KOPT-K1 (cell line): ENCODE measurements at regions not wholly inside any gene's neighbourhood (a gene's known extent, or its start where the extent isn't known, plus 50 kb on each side); places are given as distances from the start of the nearest gene placed in this dataset.
"Not testable (repeated sequence)": the region's sequence is repeated elsewhere in the genome, so short reads cannot be mapped to it uniquely, and the experiment has no call there.

ENCODE experiments used
- H3K27ac ChIP-seq: fragments of 200-600 bp; sonication (generic); 2 replicates; pipeline ENCODE4 v1.5.1; 2016; ENCODE audit warnings: antibody characterized with exemption, mild to moderate bottlenecking, low read depth, low read length; ENCODE audit not compliant: poor library complexity, severe bottlenecking
- H3K36me3 ChIP-seq: fragments of 200-600 bp; sonication (generic); 2 replicates; pipeline ENCODE4 v1.5.1; 2017; ENCODE audit warnings: antibody characterized with exemption, mild to moderate bottlenecking, low read length, moderate library complexity; ENCODE audit not compliant: insufficient read depth
- H3K9me3 ChIP-seq: fragments of 200-600 bp; sonication (generic); 2 replicates; pipeline ENCODE4 v1.5.1; 2017; ENCODE audit warnings: antibody characterized with exemption, low read length, mild to moderate bottlenecking; ENCODE audit not compliant: insufficient read depth, poor library complexity, severe bottlenecking

DNA sequence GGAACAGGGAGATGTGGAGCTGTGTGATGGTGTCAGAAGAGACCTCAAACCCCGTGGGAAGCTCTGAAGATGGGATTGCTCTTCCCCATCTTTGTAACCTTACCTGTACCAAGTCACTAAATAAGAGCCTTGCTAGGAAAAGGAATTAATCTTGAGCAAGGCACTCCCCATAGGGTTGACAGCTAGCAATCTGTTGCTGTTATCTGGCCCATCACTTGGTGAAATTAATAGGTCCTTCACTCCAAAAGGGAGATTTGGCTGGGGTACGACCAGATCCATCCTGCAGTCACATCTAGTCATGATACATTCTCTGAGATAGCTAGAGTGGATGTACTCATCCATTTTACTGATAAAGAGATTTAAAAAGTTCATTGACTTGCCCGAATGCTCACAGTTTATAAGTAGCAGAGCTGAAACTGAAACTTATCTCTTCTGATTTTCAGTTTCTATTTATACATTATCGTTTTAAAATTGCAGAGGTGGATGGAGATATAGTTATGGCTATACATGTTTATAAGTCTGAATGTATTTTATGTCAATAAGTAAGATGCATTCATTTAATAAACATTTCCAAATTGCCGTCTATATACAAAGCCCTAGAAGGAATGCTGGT, 299.1 kb upstream of the MCTP2 start:
- H3K36me3 ChIP-seq: no peaks in the 10 kb centered on the region
- H3K9me3 ChIP-seq: no peaks in the 10 kb centered on the region
- no peak overlapping the region for H3K27ac ChIP-seq

GRCh38 chr15:93929375-93930094, 301.8 kb upstream of the MCTP2 start:
- Histone ChIP-seq H3K27ac (no peak overlapping the region), H3K36me3 (no peaks in the 10 kb centered on the region), H3K9me3 (no peaks in the 10 kb centered on the region)

DNA sequence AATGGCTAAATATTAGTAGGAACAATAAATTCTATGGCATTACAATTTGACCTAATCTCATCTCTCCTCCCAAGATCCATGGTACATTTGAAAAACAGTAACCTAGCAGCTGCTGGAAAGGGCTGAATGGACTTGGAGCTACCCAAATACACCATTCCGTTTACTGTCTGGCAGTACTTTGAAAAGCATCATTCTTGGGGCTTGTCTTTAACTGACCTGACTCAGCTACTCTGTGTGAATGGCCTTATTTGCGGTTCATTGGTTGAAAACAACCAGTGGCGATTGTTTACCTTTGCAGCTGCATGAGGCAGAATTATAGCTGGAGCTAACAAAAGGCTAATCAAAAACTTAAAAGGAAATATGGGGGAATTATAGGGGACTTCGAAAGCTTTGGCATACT, 311.2 kb upstream of the MCTP2 start:
- no peak overlapping the region for H3K27ac ChIP-seq
- H3K9me3 ChIP-seq: peaks cover 7% of the 10 kb centered on the region
- H3K36me3 ChIP-seq: no peaks in the 10 kb centered on the region

DNA sequence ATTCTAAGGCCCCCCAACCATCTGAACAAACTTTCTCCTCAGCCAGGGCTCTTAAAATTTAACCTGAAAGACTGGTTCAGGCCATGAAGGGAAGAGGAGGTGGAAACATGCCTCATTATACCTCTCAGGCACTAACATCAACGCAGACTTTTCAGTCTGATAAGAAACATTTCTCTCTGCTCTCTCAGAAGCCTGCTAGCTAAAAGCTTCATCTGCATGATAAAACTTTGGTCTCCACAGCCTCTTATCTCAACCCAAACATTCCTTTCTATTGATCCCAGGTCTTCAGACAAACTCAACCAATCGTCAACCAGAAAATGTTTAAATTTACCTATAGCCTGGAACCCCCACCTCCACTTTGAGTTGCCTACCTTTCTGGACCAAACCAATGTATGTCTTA, 312.6 kb upstream of the MCTP2 start:
- H3K36me3 ChIP-seq: not testable (repeated sequence)

GRCh38 chr15:93917181-93917580, 314.2 kb upstream of the MCTP2 start:
- no peaks in the 10 kb centered on the region for H3K36me3 ChIP-seq
- H3K9me3 ChIP-seq: peaks cover 2% of the 10 kb centered on the region
- H3K27ac ChIP-seq: no peak overlapping the region

More for the DNA sequence above, 312.6 kb upstream of the MCTP2 start:
- not testable (repeated sequence) for H3K27ac ChIP-seq, H3K9me3 ChIP-seq

- Histone ChIP-seq H3K27ac (no peak overlapping the region), H3K36me3 (no peaks in the 10 kb centered on the region), H3K9me3 (no peaks in the 10 kb centered on the region)
Observed at GRCh38 chr15:93913871-93914270, 317.5 kb upstream of the MCTP2 start.

DNA sequence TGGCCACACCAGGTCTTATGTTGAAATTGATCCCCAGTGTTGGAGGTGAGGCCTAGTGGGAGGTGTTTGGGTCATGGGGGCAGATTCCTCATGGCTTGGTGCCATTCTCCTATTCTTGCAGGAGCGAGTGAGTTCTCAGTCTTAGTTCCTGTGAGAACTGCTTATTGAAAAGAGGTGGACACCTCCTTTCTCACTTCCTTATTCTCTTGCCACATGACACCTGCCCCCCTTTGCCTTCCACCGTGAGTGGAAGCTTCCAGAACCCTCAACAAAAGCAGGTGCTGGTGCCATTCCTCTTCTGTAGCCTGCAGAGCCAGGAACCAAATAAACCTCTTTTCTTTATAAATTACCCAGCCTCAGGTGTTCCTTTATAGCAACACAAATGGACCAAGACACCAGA, 318.1 kb upstream of the MCTP2 start:
- H3K9me3 ChIP-seq: no peaks in the 10 kb centered on the region
- H3K27ac ChIP-seq: no peak overlapping the region
- H3K36me3 ChIP-seq: no peaks in the 10 kb centered on the region

DNA sequence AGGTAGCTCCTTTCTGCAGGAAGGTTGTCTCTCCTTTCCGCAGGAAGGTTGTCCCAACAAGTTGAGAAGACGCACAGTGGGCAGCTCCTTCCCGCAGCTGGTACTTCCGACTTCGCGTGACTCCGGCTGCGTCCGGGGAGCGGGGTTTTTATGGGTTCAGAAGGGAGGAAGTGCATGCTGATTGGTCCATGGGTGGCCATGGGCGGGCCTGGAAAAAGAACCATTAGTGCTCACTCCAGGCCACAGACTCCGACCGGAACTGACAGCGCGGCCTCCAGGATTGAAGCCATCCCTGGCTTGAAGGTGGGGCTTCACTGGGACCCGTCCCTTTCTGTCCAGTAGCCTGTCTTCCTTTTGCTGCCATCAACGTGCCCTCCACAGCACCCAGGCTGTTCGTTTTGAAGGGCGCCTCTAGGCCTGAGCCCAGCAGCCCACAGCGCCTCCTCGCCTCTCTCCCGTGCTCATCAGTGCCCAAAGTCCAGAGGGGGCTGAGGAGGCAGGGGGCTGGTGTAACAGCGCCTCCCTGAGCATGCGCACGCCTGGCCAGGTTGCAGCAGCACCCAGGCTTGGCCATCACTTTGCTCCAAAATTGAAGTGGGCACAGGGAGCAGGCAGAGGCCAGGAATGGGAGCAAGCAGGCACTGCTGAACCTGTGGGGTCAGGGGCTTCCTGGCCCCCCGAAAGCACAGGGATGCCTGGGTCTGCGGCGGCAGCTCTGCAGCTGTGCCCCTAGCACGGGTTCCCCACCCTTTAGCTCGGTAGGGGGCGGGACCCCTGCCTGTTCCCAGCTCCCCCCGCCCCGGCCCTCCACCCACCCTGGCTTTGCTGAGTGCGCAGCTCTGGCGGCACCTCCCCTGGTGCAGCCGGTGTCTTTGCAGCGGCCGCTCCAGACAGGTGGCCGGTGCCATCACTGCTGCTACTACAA, 330.6 kb upstream of the MCTP2 start:
- H3K27ac ChIP-seq: no peak overlapping the region
- H3K36me3 ChIP-seq: no peaks in the 10 kb centered on the region
- H3K9me3 ChIP-seq: no peaks in the 10 kb centered on the region

- Histone ChIP-seq H3K9me3 (no peaks in the 10 kb centered on the region), H3K27ac (no peak overlapping the region), H3K36me3 (no peaks in the 10 kb centered on the region)
Observed at GRCh38 chr15:93899817-93900216, 331.5 kb upstream of the MCTP2 start.

GRCh38 chr15:93897377-93897776, 334.0 kb upstream of the MCTP2 start:
- H3K27ac ChIP-seq: no peak overlapping the region
- no peaks in the 10 kb centered on the region for H3K36me3 ChIP-seq
- no peaks in the 10 kb centered on the region for H3K9me3 ChIP-seq

- Histone ChIP-seq H3K36me3 (no peaks in the 10 kb centered on the region), H3K9me3 (no peaks in the 10 kb centered on the region), H3K27ac (no peak overlapping the region)
Observed at GRCh38 chr15:93895976-93896770, 335.2 kb upstream of the MCTP2 start.

DNA sequence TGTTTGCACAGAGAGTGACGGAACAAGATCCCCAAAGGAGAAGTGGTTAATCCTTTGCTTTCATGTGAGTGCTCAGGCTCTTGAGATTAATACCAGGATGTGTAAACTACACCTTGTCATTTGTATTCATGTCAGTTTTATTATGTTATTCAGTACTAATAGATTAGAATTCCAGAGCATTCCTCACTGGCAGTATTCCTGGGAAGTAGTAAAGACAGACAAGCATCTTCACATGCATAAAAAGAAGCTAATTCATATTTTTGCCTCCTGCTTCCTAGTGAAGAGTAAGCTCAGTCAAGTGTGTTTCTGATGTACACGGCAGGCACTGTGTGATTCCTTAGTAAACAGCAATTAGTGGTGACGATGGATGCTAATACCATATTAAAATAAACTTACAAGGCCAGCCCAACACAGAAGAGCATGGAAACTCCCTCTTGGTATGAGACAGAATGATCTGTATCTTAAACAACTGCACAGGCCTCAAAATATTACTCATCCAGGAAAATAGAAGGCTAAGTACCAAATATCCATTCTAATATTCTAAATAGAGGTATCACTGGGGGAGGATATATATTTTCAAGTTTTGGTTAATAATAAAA, 336.8 kb upstream of the MCTP2 start:
- H3K9me3 ChIP-seq: no peaks in the 10 kb centered on the region
- H3K27ac ChIP-seq: no peak overlapping the region
- H3K36me3 ChIP-seq: no peaks in the 10 kb centered on the region

- Histone ChIP-seq H3K36me3 (no peaks in the 10 kb centered on the region), H3K27ac (no peak overlapping the region), H3K9me3 (no peaks in the 10 kb centered on the region)
Observed at GRCh38 chr15:93887151-93887550, 344.2 kb upstream of the MCTP2 start.

DNA sequence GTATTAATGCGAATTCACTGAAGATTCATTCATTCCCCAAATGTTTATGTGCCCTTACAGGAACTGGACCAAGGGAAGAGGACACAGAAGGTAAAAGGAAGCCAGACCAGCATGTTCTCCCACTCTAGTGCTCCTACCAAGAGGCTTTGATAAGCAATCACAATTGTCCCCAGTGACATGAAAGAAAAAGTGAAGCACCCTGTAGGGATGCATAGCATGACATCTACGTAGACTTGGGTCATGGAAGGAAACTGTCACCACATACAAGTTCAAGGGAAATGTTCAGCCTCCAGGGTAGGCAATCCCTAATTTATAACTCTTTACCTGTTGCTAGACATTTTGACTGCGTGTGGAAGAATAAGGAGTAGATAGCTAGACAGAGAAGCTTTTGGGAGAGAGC, 348.6 kb upstream of the MCTP2 start:
- Histone ChIP-seq H3K9me3 (peaks cover 4% of the 10 kb centered on the region), H3K36me3 (no peaks in the 10 kb centered on the region), H3K27ac (no peak overlapping the region)
